K562 (cell line): ENCODE measurements at regions not wholly inside any gene's neighbourhood (a gene's known extent, or its start where the extent isn't known, plus 50 kb on each side); places are given as distances from the start of the nearest gene placed in this dataset.

Experiments used
- ATAC-seq: fragments of 200-7000 bp; cut with Tn5 transposase; 3 replicates; pipeline ENCODE4 v1.9.1; 2020; ENCODE audit warnings: moderate library complexity
- BruUV-seq: library from RNA; stranded (reverse); fragments of 400-500 nt; replicated peaks from 2 replicates; lab custom pipeline; 2021; lab: Mats Ljungman, UMichigan
- CTCF ChIA-PET: fragments of 300-600 bp; formaldehyde crosslinking; extraction: SDS; loops from one replicate; lab custom pipeline; 2021; ENCODE audit warnings: low intra/inter-chr PET ratio; lab: Yijun Ruan, JAX
- POLR2A ChIA-PET: fragments of 300-600, 350-650 bp; sonication (Branson Sonifier 250); formaldehyde crosslinking; extraction: SDS; loops from one replicate; lab custom pipeline; 2021; ENCODE audit warnings: antibody characterized with exemption, inconsistent platforms; lab: Yijun Ruan, JAX
- DNase-seq, 4 experiments: peaks; one replicate each; pipeline versions ENCODE4 v3.0.0 to v3.0.0-alpha.2; 2011 to 2018; ENCODE audit warnings: low spot score in 3 of 4, mixed read lengths in 3 of 4; ENCODE audit errors: extremely low read depth in 1 of 4
- FAIRE-seq: peaks from 2 replicates; lab custom pipeline; 2011; peaks lifted over from hg19 to GRCh38; lab: Jason Lieb, UNC
- H2AFZ ChIP-seq: 2 replicates; pipeline ENCODE4 v1.6.0; 2011; ENCODE audit warnings: low read depth, low read length, control low read depth, inconsistent platforms
- H3K27ac ChIP-seq: fragments of 200-600 bp; 3 replicates; pipeline ENCODE4 v1.8.0; 2011; ENCODE audit warnings: low read depth, mild to moderate bottlenecking, control low read depth, inconsistent platforms, low read length, moderate library complexity, mixed read lengths; ENCODE audit errors: extremely low read depth
- H3K27me3 ChIP-seq, 2 experiments: fragments of 300-600 bp in 1 of 2; 2 replicates in 1 of 2; 3 replicates in 1 of 2; pipeline versions ENCODE4 v1.6.0 to v1.8.0; 2011; ENCODE audit warnings: inconsistent platforms in 2 of 2, low read length in 2 of 2, mild to moderate bottlenecking in 1 of 2, mixed read lengths in 1 of 2, moderate library complexity in 1 of 2; ENCODE audit not compliant: control insufficient read depth in 2 of 2, insufficient read depth in 2 of 2
- H3K36me3 ChIP-seq: fragments of 300-600 bp; 3 replicates; pipeline ENCODE4 v1.8.0; 2011; ENCODE audit warnings: mild to moderate bottlenecking, low read length, inconsistent platforms; ENCODE audit not compliant: control insufficient read depth, insufficient read depth
- H3K4me1 ChIP-seq, 2 experiments: fragments of 200-600 bp in 1 of 2; replicated peaks in 1 of 2; 2 replicates in 1 of 2; 3 replicates in 1 of 2; pipeline versions ENCODE4 v1.5.1 to v1.8.0; 2011; ENCODE audit warnings: inconsistent platforms in 2 of 2, low read length in 2 of 2, mild to moderate bottlenecking in 1 of 2, mixed read lengths in 1 of 2, moderate library complexity in 1 of 2; ENCODE audit not compliant: control insufficient read depth in 2 of 2, insufficient read depth in 2 of 2
- H3K4me2 ChIP-seq: 2 replicates; pipeline ENCODE4 v1.6.1; 2011; ENCODE audit warnings: low read length, control low read depth, inconsistent platforms, mixed read lengths; ENCODE audit not compliant: insufficient read depth
- H3K4me3 ChIP-seq: fragments of 200-600 bp; sonication (generic), shearing (Covaris generic); 2 replicates; pipeline ENCODE4 v1.5.1; 2016; ENCODE audit warnings: control low read depth, inconsistent platforms
- H3K79me2 ChIP-seq: fragments of 200-600 bp; 3 replicates; pipeline ENCODE4 v1.8.0; 2011; ENCODE audit warnings: low read length, inconsistent platforms; ENCODE audit not compliant: control insufficient read depth, insufficient read depth
- H3K9ac ChIP-seq, 2 experiments: 2 replicates each; pipeline versions ENCODE4 v1.6.0 to v1.6.1; 2011; ENCODE audit warnings: low read depth in 2 of 2, low read length in 2 of 2, control low read depth in 1 of 2, inconsistent platforms in 1 of 2, mild to moderate bottlenecking in 1 of 2, mixed read lengths in 1 of 2; ENCODE audit not compliant: insufficient read depth in 1 of 2
- H3K9me1 ChIP-seq: one replicate; pipeline ENCODE4 v1.6.0; 2011; ENCODE audit warnings: inconsistent platforms, mild to moderate bottlenecking, low read length, moderate library complexity; ENCODE audit not compliant: control insufficient read depth, insufficient read depth
- H3K9me3 ChIP-seq: replicated peaks from 2 replicates; pipeline ENCODE4 v1.5.1; 2011; ENCODE audit warnings: low read depth, low read length, inconsistent platforms; ENCODE audit not compliant: control insufficient read depth, insufficient read depth
- H4K20me1 ChIP-seq: replicated peaks from 2 replicates; pipeline ENCODE4 v1.6.1; 2011; ENCODE audit warnings: low read length, inconsistent platforms, mixed read lengths; ENCODE audit not compliant: control insufficient read depth, insufficient read depth
- BRD4 ChIP-seq: fragments of 200-600 bp; sonication (generic); IDR thresholded peaks from 2 replicates; pipeline ENCODE4 v1.6.1; 2017; ENCODE audit warnings: inconsistent platforms
- CHD1 ChIP-seq: fragments of 200-600 bp; sonication (generic); IDR thresholded peaks from one replicate; pipeline ENCODE4 v1.6.1; 2012; ENCODE audit warnings: mild to moderate bottlenecking, moderate library complexity, low read length, inconsistent platforms
- CSDE1 ChIP-seq, 2 experiments: fragments of 450-650 bp; IDR thresholded peaks; 2 replicates each; pipeline ENCODE4 v1.6.1; 2016; ENCODE audit warnings: mild to moderate bottlenecking in 1 of 2
- EP400 ChIP-seq: fragments of 450-650 bp; IDR thresholded peaks from 2 replicates; pipeline ENCODE4 v1.6.1; 2017; ENCODE audit warnings: antibody characterized with exemption, mild to moderate bottlenecking, moderate library complexity
- HMG20A ChIP-seq: fragments of 450-650 bp; formaldehyde crosslinking; conservative IDR thresholded peaks from 2 replicates; pipeline ENCODE4 v1.4.0; 2020; ENCODE audit warnings: mild to moderate bottlenecking, mixed read lengths
- NFIC ChIP-seq: fragments of 450-650 bp; IDR thresholded peaks from 2 replicates; pipeline ENCODE4 v1.6.1; 2017; ENCODE audit warnings: mild to moderate bottlenecking, inconsistent platforms
- NR1H2 ChIP-seq: sonication (generic); formaldehyde crosslinking; IDR thresholded peaks from 2 replicates; pipeline ENCODE4 v1.4.0; 2020; ENCODE audit warnings: mild to moderate bottlenecking, missing genetic modification reagents
- PCBP2 ChIP-seq: fragments of 200-400 bp; formaldehyde crosslinking; IDR thresholded peaks from 2 replicates; pipeline ENCODE4 v1.6.1; 2018; ENCODE audit warnings: low read length, low read depth, mild to moderate bottlenecking, moderate library complexity; ENCODE audit not compliant: poor library complexity, severe bottlenecking
- STAG1 ChIP-seq: sonication (generic); formaldehyde crosslinking; IDR thresholded peaks from 2 replicates; pipeline ENCODE4 v1.5.0; 2020; ENCODE audit warnings: missing genetic modification reagents, borderline replicate concordance
- ZNF146 ChIP-seq: IDR thresholded peaks from one replicate; pipeline ENCODE4 v1.6.1; 2018; ENCODE audit warnings: missing compliant biosample characterization; ENCODE audit not compliant: unreplicated experiment
- ZNF24 ChIP-seq: fragments of 450-650 bp; IDR thresholded peaks from 2 replicates; pipeline ENCODE4 v1.6.1; 2016
- ZNF398 ChIP-seq: fragments of 250-450 bp; sonication (Bioruptor Pico); IDR thresholded peaks from 2 replicates; pipeline ENCODE4 v1.8.0; 2021; ENCODE audit warnings: moderate library complexity, mild to moderate bottlenecking, inconsistent platforms
- ZNF830 ChIP-seq: fragments of 250-450 bp; sonication (Bioruptor Pico); IDR thresholded peaks from 2 replicates; pipeline ENCODE4 v1.5.0; 2021; ENCODE audit warnings: mild to moderate bottlenecking
- WGBS: fragments of 100-300 bp; shearing (Covaris generic); methylation state at CpG from one replicate; pipeline ENCODE4 v1.1.6; 2016; ENCODE audit warnings: low coverage, mixed read lengths; ENCODE audit not compliant: insufficient coverage; ENCODE audit errors: missing lambda C conversion rate; 5-methylcytosine and 5-hydroxymethylcytosine counted together
- in situ Hi-C: fragments of 300-500 bp; cut with MboI; formaldehyde crosslinking; loops from 4 replicates; pipeline ENCODE4 v1.15.0; 2018; ENCODE audit warnings: inconsistent platforms, mixed read lengths
- intact Hi-C: fragments of 100-400 bp; cut with micrococcal nuclease; formaldehyde crosslinking; loops from 2 replicates; pipeline ENCODE4 v1.14.2; 2022

- H2AFZ ChIP-seq = no peak overlapping the region
- H4K20me1 ChIP-seq = no peaks in the 10 kb centered on the region
- peaks cover 0 to 25% of the 10 kb centered on the region in 2 experiments; a peak in 2 of 5 replicates for H3K27me3 ChIP-seq
- H3K9me3 ChIP-seq = no peaks in the 10 kb centered on the region
- no peaks in the 10 kb centered on the region for H3K79me2 ChIP-seq
- TF ChIP-seq ZNF146 = no peak
- no peak for TF ChIP-seq ZNF398 (CRISPR knock-in tag)
- no peak for TF ChIP-seq NR1H2 (CRISPR knock-in tag)
- no peak for TF ChIP-seq EP400
- TF ChIP-seq NFIC = no peak
- no peak for TF ChIP-seq ZNF24
- no peak for TF ChIP-seq STAG1 (CRISPR knock-in tag)
- no peak for TF ChIP-seq HMG20A (CRISPR knock-in tag)
- TF ChIP-seq ZNF830 (CRISPR knock-in tag) = no peak
- TF ChIP-seq BRD4 = no peak
- no peak for TF ChIP-seq CSDE1 (IDR thresholded peaks at IDR 0.05)
- TF ChIP-seq CHD1 = no peak
- no peak for TF ChIP-seq PCBP2
- no peak overlapping the region for H3K4me2 ChIP-seq
- ATAC-seq (no peak), DNase-seq (no peak), FAIRE-seq (no peak)
- no peak overlapping the region for H3K9ac ChIP-seq
- no peaks in the 10 kb centered on the region for H3K36me3 ChIP-seq
- H3K9me1 ChIP-seq = no peaks in the 10 kb centered on the region
- intact Hi-C loops = no loop called here
- no peak overlapping the region for H3K4me3 ChIP-seq
- no peak overlapping the region for H3K27ac ChIP-seq
- POLR2A ChIA-PET = no interaction called here
- WGBS = 0% methylated on average over 3 of the region's 5 CpGs
- BruUV-seq = no TSS peak
- CTCF ChIA-PET = no interaction called here
- H3K4me1 ChIP-seq = no peaks in the 10 kb centered on the region
- in situ Hi-C loops = no loop called here
Measured at GRCh38 chr13:111949311-111949710, 117.6 kb upstream of the SOX1 start.
